ENCODE measurements at regions not wholly inside any gene's neighbourhood (a gene's known extent, or its start where the extent isn't known, plus 50 kb on each side); places are given as distances from the start of the nearest gene placed in this dataset.

- DNase-seq: no peak
Observed at GRCh38 chr14:61129168-61129745, 148.2 kb downstream of the SLC38A6 start.

DNA sequence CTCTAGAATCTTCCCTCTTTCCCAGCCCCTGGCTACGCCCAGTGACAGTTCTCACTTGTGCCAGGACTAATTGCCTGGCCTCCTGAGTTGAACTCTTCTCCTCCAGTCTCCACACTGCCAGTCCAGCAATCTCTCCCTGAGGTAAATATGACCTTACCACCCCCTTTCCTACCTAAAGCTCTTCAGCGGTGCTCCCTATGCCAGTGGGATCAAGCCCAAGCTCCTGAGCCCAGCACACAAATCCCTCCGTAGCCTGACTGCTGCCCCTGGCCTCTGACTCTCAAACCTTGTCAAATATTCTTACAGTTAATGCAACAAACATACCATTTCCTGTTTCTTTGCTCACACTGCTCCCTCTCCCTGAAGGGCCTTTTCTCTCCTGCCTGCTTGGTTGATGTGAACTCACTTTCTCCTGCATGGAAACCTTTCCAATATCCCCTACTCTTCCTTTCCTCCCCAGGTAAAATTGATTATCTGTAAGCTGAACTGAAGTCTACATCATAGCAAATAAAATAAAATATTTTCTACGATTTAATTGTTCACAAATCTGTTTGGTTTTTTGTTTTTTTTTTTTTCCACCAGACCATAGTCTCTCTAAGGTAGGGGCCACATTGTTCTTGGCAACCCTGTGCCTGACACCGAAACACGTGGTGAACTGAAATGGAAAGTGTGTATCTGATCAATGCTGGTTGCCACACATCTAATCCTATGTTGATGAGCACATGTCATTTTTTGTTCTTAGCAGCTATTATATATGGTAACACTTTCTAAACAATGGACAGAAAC is 147.5 kb downstream of the SLC38A6 start:
- no peak for DNase-seq

DNA sequence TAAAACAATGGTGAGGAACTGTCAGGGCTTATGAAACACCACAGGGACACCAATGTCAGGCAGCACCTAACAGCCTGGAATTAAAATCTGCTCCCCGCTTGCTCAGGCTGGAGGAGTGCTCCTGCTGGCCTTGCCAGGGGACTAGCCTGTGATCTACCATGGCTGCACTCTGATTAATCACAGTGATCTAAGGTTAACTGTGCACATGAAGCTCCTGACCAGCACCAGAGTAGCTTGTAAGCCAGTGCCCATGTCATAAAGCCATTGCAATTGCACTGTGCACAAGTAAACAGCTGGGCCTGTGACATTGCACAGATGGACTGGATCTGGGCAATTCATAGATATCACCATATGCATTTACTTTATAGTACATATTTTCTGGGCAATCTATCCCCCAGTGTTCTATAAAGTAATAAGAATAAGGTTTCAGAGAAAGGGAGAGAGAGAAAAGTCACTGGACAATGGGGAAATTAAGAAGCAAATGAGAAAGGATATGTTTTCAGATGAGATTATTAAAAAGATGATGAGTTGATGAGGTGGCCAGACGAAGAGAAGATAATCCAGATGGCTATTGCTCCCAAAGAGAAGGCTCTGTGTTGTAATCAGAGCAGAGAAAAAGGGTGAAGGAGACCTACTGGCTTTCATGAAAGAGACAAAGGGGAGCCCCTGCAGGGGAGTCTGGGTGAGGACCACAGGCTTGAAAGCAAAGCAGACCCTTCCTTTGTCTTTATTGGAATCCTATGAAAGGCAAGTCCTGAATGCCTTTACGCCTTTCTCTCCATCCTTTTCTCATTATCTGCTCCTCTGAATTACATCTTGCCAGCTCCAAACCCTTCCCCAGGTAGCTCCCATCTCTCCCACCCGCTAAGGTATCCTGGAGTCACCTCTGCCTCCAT is 145.8 kb downstream of the SLC38A6 start:
- DNase-seq: no peak

GRCh38 chr14:61125867-61126572 is 145.0 kb downstream of the SLC38A6 start:
- DNase-seq: no peak

- no peak for DNase-seq
Observed at GRCh38 chr14:61125041-61125866, 144.2 kb downstream of the SLC38A6 start.

DNA sequence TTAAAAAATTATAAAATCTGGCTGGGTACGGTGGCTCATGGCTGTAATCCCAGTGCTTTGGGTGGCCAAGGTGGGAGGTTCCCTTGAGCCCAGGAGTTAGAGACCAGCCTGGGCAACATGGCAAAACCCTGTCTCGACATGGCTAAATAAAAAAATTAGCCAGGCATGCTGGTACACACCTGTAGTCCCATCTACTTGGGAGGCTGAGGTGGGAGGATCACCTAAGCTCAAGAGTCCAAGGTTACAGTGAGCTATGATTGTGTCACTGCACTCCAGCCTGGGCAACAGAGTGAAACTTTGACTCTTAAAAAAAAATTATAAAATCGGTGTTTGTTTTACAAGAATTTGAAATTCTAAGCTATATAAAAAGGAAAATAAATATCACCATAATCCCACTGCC is 141.8 kb downstream of the SLC38A6 start:
- DNase-seq: no peak

DNA sequence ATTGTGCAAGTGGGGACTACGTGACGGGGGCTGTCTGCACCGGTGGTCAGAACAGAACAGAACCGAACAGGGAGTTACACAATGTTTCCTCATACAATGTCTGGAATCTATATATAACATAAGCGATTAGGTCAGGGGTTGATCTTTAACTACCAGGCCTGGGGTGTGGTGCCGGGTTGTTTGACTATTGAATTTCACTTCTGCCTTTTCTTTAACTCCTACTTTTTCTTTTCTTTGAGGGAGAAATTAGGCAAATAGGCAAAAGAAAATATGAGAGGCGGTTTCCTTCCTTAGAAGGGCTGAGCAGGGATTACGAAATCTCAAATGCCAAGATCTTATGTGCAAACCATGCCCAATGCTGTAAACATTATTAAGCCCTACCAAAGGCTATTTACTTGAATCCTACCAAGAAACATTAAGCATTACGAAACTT is 140.3 kb downstream of the SLC38A6 start:
- no peak for DNase-seq

GRCh38 chr14:61120576-61120975 is 139.5 kb downstream of the SLC38A6 start:
- DNase-seq: no peak

DNA sequence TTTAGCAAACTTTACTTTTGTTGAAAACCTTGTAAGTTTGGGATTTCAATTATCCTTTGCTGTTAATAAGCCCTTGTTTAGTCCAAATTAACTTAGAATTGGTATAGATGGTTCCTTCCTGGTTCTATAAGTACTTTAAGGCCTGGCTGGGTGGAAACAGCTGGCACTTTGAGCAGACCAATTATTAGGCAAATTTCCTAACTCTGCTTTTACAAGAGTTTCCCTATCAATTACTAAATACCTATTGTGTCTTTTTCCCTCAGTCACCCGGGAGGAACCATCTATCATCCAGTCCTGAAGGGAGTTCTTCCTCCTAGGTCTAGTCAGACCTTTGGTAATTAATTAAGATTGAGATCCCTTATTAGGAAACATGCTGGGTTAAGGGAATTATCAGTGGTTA is 138.0 kb downstream of the SLC38A6 start:
- no peak for DNase-seq

- DNase-seq: no peak
Observed at GRCh38 chr14:61116369-61116768, 135.3 kb downstream of the SLC38A6 start.

DNA sequence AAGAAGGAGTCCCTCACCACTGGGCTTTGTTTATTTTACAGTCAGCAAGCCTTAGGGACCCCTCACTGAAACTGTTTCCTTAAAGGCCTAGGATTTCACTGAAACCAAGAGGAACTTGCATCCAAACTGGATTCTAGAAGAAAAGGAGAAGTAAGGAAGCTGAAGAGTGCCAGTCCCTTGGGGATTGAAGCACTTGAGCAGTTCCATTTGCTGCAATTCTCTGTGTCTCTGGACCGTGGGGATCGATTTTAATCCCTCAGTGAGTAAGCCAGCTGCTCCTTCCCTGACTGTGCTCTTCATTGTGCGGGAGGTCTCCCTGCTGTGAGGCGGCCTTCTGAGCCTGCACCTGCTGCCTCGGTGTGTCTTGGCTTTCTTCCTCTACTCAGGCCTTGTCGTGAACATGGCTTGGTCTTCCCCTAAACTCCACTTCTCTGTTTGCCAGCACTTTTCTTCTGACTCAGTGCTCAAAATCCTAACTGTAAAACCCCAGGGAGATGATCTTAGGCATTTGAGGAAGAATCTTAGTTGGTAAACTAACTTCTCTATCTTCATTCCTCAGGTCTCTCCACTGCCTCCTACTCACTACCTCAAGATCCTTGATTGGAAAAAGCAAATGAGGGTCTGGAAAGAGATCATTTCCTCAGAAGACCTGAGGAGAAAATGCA is 132.6 kb downstream of the SLC38A6 start:
- DNase-seq: no peak

GRCh38 chr14:61112506-61112905 is 131.5 kb downstream of the SLC38A6 start:
- DNase-seq: no peak

- no peak for DNase-seq
Observed at GRCh38 chr14:61111731-61112130, 130.7 kb downstream of the SLC38A6 start.

DNA sequence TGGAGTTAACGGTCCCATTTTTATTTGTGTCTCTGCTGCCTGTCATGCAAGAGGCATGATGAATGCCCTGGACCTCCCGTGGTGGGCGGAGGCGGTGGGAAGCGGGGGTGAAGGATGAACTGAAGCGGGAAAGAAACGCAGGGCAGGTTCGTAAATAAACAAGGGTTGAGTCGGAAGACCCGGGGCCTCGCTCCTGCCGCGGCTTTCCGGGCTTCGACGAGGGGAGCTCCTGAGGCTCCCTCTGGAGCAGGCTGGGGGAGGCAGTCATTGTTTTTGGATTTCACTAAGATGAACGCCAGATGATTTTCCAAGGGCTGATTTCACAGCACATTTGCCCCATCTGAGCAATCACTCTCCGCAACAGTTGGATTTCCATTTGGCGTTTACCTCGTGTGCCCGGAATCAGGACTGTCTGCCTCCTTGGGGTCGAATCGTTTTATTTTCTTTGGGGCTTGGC is 130.2 kb downstream of the SLC38A6 start:
- DNase-seq: no peak

- no peak for DNase-seq
Observed at GRCh38 chr14:61110316-61111082, 129.5 kb downstream of the SLC38A6 start.

DNA sequence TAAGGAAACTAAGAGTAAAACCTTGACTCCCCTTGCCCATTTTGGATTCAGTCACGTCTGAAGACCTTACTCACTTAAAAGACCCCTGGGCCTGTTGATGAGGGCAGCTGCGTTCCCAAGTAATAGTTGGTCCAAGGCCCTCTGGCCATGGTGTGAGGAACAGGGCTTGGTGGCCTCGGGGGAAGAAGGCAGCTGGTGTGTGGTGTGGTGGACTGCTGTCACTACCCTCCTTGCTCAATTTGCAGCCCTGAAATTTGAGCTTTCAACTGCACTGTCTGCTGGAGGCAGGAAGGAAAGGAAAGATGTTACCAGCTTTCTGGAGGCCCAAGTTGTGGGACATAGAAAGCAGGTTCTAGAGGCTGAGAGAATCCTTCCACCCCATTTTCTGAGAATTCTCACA is 128.2 kb downstream of the SLC38A6 start:
- no peak for DNase-seq

DNA sequence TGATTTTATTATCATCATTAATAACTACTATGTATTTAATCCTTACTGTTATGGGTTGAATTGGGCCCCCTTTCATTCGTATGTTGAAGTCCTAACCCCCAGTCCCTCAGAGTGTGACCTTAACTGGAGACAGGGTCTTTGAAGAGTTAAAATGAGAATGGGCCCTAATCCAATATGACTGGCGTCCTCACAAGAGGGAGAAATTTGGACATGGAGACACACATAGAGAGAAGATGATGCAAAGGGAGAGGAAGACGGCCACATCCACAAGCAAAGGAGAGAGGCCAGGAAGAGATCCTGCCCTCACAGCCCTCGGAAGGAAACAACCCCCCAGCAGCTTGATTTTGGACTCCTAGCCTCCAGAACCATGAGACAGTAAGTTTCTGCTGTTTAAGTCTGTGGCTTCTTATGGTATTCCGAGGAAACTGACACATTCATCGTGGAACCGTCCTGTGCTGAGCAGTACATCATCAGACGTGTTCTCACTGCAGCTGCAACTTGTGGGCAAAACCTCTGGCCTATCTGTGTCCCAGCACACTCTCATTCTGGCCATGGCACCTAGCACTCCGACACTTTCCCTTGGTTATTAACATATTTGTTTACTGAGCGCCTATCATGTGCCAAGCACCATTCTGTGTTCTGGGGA is 127.6 kb downstream of the SLC38A6 start:
- no peak for DNase-seq

GRCh38 chr14:61107869-61108493 is 126.9 kb downstream of the SLC38A6 start:
- no peak for DNase-seq

DNA sequence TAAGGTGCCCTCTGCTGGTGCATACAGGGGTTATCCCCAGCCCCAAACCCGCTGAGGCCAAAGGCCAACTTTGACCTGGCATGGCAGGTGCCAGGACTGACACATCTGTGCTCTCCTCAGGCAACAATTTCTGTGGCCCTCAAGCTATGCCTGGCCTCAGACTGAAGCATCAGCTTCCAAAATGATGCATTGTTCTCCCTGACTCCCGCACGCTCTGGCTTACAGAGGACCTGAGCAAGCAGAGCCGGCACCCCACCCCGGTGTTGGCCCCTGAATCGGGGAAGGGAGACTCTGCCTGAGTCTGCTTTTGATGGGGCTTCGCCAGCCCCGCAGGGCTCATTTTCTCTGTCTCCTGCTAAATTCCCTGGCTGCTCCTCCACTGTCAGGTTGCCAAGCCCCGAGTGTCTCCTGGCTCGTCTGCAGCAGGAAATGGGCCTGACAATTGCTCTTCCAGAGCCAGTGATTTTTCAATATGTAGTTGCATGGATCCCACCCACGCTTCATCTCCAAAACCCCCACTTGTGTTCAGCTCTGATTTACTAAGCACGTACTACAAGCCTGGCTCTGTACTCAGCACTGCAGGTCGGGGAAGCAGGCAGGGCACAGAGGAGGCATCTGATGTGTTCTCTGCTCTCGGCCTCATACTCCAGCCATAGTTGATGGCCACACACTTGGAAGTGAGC is 126.1 kb downstream of the SLC38A6 start:
- DNase-seq: no peak

Data from NCI-H748 treated with DMSO at 0.1 percent for 48 hours (cell line).